C4-2B (cell line): ENCODE measurements at regions not wholly inside any gene's neighbourhood (a gene's known extent, or its start where the extent isn't known, plus 50 kb on each side); places are given as distances from the start of the nearest gene placed in this dataset.

Experiments used
- ZFX ChIP-seq: fragments of 450-650 bp; IDR thresholded peaks from 2 replicates; pipeline ENCODE4 v1.6.1; 2017
- TF ChIP-seq, protein P1 (sequence below): fragments of 450-650 bp; conservative IDR thresholded peaks from 2 replicates; pipeline ENCODE4 v1.5.1; 2017; ENCODE audit warnings: mild to moderate bottlenecking

DNA sequence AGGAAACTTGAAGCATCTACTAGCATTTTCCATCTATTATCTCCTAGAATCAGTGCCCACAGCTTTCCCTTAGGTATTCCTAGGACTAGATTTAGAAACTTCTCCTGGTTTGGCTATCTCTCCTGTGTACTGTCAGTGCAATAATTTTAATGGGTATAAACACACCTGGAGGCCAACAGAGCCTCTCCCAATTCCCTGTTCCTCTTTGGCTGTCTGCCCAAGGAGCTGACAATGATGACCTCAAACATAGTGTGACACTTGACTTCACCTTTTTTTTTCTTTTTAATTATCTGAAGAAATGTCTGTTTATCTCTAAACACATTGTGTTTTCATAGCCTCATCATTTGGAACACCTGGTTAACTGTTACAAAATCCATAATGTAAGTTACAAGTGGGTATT lies 754.5 kb upstream of the ALCAM start:
- TF ChIP-seq, protein P1, sequence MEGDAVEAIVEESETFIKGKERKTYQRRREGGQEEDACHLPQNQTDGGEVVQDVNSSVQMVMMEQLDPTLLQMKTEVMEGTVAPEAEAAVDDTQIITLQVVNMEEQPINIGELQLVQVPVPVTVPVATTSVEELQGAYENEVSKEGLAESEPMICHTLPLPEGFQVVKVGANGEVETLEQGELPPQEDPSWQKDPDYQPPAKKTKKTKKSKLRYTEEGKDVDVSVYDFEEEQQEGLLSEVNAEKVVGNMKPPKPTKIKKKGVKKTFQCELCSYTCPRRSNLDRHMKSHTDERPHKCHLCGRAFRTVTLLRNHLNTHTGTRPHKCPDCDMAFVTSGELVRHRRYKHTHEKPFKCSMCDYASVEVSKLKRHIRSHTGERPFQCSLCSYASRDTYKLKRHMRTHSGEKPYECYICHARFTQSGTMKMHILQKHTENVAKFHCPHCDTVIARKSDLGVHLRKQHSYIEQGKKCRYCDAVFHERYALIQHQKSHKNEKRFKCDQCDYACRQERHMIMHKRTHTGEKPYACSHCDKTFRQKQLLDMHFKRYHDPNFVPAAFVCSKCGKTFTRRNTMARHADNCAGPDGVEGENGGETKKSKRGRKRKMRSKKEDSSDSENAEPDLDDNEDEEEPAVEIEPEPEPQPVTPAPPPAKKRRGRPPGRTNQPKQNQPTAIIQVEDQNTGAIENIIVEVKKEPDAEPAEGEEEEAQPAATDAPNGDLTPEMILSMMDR, result no peak
- no peak for TF ChIP-seq ZFX
